B cell (primary cell): ENCODE measurements at regions not wholly inside any gene's neighbourhood (a gene's known extent, or its start where the extent isn't known, plus 50 kb on each side); places are given as distances from the start of the nearest gene placed in this dataset.

Experiments
- ATAC-seq: fragments of 200-7000 bp; cut with Tn5 transposase; one replicate; pipeline ENCODE4 v1.10.0; 2021; ENCODE audit warnings: low read depth, mild to moderate bottlenecking, moderate number of reproducible peaks, moderate library complexity
- CTCF ChIA-PET: fragments of 350-600 bp; sonication (Branson Sonifier 250); formaldehyde crosslinking; loops from one replicate; lab custom pipeline; 2021; ENCODE audit warnings: antibody characterized with exemption, inconsistent platforms; lab: Charles Lee
- POLR2A ChIA-PET: fragments of 350-600 bp; sonication (Branson Sonifier 250); formaldehyde crosslinking; loops from one replicate; lab custom pipeline; 2021; ENCODE audit warnings: antibody characterized with exemption; lab: Charles Lee
- DNase-seq: peaks from one replicate; pipeline ENCODE4 v3.0.0; 2013
- H2AFZ ChIP-seq: 2 replicates; pipeline ENCODE4 v1.6.1; 2012; ENCODE audit warnings: mild to moderate bottlenecking, low read depth, low read length; ENCODE audit not compliant: insufficient read depth, poor library complexity, severe bottlenecking
- H3K27ac ChIP-seq, 2 donors: 1 replicate in 1 of 2; 2 replicates in 1 of 2; pipeline ENCODE4 v1.5.1; 2012 to 2013; ENCODE audit warnings: low read length in 2 of 2, mild to moderate bottlenecking in 2 of 2, moderate library complexity in 1 of 2
- H3K27me3 ChIP-seq, 4 experiments: fragments of 200-600 bp in 1 of 4; sonication (generic) in 1 of 4; replicated peaks in 1 of 4; 1 replicate in 2 of 4; 2 replicates in 2 of 4; pipeline versions ENCODE4 v1.6.1 to v1.7.0; 2013 to 2016; ENCODE audit warnings: low read length in 3 of 4, mild to moderate bottlenecking in 2 of 4, mixed read lengths in 1 of 4, moderate library complexity in 1 of 4; ENCODE audit not compliant: insufficient read depth in 4 of 4, control insufficient read depth in 3 of 4; ENCODE audit errors: control extremely low read depth in 1 of 4
- H3K36me3 ChIP-seq, 2 experiments: replicated peaks in 1 of 2; 1 replicate in 1 of 2; 2 replicates in 1 of 2; pipeline versions ENCODE4 v1.6.1 to v1.7.1; 2013; ENCODE audit warnings: low read length in 1 of 2; ENCODE audit not compliant: insufficient read depth in 2 of 2, control insufficient read depth in 1 of 2; ENCODE audit errors: control extremely low read depth in 1 of 2, extremely low read depth in 1 of 2
- H3K4me1 ChIP-seq, 2 donors: fragments of 200-600 bp in 1 of 2; sonication (generic) in 1 of 2; 1 replicate in 1 of 2; 2 replicates in 1 of 2; pipeline versions ENCODE4 v1.5.1 to v1.6.1; 2013 to 2017; ENCODE audit warnings: low read length in 2 of 2; ENCODE audit not compliant: control insufficient read depth in 2 of 2, insufficient read depth in 2 of 2
- H3K4me2 ChIP-seq: replicated peaks from 2 replicates; pipeline ENCODE3; 2012; ENCODE audit warnings: mild to moderate bottlenecking, low read depth, low read length; ENCODE audit not compliant: poor library complexity, severe bottlenecking
- H3K4me3 ChIP-seq, 5 experiments: fragments of 200-600 bp in 1 of 5; sonication (generic) in 1 of 5; 1 replicate in 3 of 5; 2 replicates in 2 of 5; pipeline versions ENCODE4 v1.5.1 to v1.7.0; 2011 to 2016; ENCODE audit warnings: low read length in 4 of 5, mild to moderate bottlenecking in 4 of 5, low read depth in 2 of 5, control low read depth in 1 of 5, moderate library complexity in 1 of 5; ENCODE audit not compliant: insufficient read depth in 1 of 5; ENCODE audit errors: control extremely low read depth in 1 of 5, extremely low read depth in 1 of 5
- H3K79me2 ChIP-seq: fragments of 200-600 bp; sonication (generic); one replicate; pipeline ENCODE4 v1.6.0; 2016; ENCODE audit warnings: low read length; ENCODE audit not compliant: control insufficient read depth, insufficient read depth
- H3K9ac ChIP-seq: fragments of 200-600 bp; sonication (generic); 2 replicates; pipeline ENCODE4 v1.6.1; 2017; ENCODE audit warnings: mild to moderate bottlenecking, low read length, moderate library complexity
- H3K9me3 ChIP-seq, 3 donors: one replicate each; pipeline versions ENCODE4 v1.6.1 to v1.7.1; 2013; ENCODE audit warnings: low read length in 2 of 3; ENCODE audit not compliant: control insufficient read depth in 2 of 3, insufficient read depth in 1 of 3; ENCODE audit errors: control extremely low read depth in 1 of 3
- H4K20me1 ChIP-seq: 2 replicates; pipeline ENCODE4 v1.6.0; 2012; ENCODE audit warnings: mild to moderate bottlenecking, low read length; ENCODE audit not compliant: insufficient read depth, control insufficient read depth, poor library complexity, severe bottlenecking
- H3K27ac Mint-ChIP-seq: one replicate; pipeline ENCODE4 v1.8.0; 2021; ENCODE audit warnings: mixed read lengths
- H3K27me3 Mint-ChIP-seq: one replicate; pipeline ENCODE4 v1.8.0; 2021; ENCODE audit warnings: mixed read lengths
- H3K4me1 Mint-ChIP-seq: one replicate; pipeline ENCODE4 v1.8.0; 2021; ENCODE audit warnings: mixed read lengths
- H3K4me3 Mint-ChIP-seq: one replicate; pipeline ENCODE4 v1.8.0; 2021; ENCODE audit warnings: mixed read lengths
- H3K9me3 Mint-ChIP-seq: one replicate; pipeline ENCODE4 v1.8.0; 2022; ENCODE audit warnings: mixed read lengths; ENCODE audit not compliant: insufficient read depth
- EZH2 ChIP-seq: IDR thresholded peaks from 2 replicates; pipeline ENCODE4 v1.6.1; 2012; ENCODE audit warnings: borderline replicate concordance, low read depth, mild to moderate bottlenecking, moderate library complexity, low read length; ENCODE audit not compliant: insufficient read depth, poor library complexity, severe bottlenecking
- WGBS: methylation state at CpG from one replicate; pipeline ENCODE4 v1.1.5; 2013; ENCODE audit warnings: missing lambda C conversion rate; ENCODE audit not compliant: insufficient coverage; 5-methylcytosine and 5-hydroxymethylcytosine counted together
- intact Hi-C: fragments of 100-400 bp; cut with micrococcal nuclease; formaldehyde crosslinking; loops from one replicate; pipeline ENCODE4 v1.10.0; 2022
- TF ChIP-seq, protein P1 (sequence below): fragments of 200-600 bp; IDR thresholded peaks from one replicate; pipeline ENCODE4 v1.8.0; 2022; ENCODE audit warnings: antibody characterized with exemption, mild to moderate bottlenecking

DNA sequence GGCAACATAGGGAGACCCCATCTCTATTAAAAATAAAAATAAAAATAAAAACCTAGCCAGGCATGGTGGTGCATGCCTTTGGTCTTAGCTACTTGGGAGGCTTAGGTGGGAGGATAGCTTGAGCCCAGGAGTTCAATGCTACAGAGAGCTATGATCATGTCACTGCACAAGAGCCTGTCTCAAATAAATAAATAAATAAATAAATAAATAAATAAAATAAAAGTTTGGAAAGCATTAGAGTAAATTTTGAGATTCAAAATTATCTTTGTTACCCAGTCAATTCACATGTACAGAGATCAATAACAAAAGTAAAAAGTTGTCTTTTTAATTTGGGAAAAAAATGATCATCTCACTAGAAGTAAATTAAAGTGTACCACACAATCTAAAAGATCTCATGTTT is 255.8 kb upstream of the MYO3A start:
- H3K4me1 ChIP-seq = no peaks in the 10 kb centered on the region
- ATAC-seq = no peak

DNA sequence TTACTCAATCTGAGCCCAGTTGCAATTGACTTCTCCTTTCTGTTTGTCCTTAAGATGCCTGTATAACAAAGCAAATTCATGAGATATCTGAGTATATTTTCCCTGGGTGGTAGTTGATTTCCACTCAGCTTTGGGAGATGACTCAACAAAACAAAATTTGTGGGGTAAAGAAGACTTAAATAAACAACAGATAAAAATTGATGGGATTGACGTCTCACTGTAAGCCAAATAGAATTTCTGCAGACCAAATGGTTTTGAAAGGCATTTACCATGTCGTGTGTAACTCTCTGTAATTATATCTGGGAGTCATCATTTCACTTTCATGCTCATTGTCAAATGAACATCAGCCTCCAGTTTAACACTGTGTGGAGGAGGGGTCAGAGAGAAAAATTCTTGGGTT is 255.4 kb upstream of the MYO3A start:
- no peaks in the 10 kb centered on the region for H3K27me3 Mint-ChIP-seq
- no peak overlapping the region for H3K9ac ChIP-seq
- peaks cover 0 to 7% (median 0%) of the 10 kb centered on the region in 3 donors for H3K9me3 ChIP-seq
- no peak overlapping the region for H3K4me3 ChIP-seq
- no peaks in the 10 kb centered on the region for H3K4me1 ChIP-seq
- H3K4me2 ChIP-seq = no peak overlapping the region
- ATAC-seq (no peak), DNase-seq (no peak)
- ChIA-PET POLR2A (no interaction called here), CTCF (no interaction called here)
- no peaks in the 10 kb centered on the region for H4K20me1 ChIP-seq
- peaks cover 0 to 3% (median 0%) of the 10 kb centered on the region in 4 experiments for H3K27me3 ChIP-seq
- no peaks in the 10 kb centered on the region for H3K36me3 ChIP-seq
- no peak overlapping the region for H2AFZ ChIP-seq
- intact Hi-C loops = no loop called here
- H3K9me3 Mint-ChIP-seq = no peaks in the 10 kb centered on the region
- no peak for TF ChIP-seq EZH2
- TF ChIP-seq, protein P1, sequence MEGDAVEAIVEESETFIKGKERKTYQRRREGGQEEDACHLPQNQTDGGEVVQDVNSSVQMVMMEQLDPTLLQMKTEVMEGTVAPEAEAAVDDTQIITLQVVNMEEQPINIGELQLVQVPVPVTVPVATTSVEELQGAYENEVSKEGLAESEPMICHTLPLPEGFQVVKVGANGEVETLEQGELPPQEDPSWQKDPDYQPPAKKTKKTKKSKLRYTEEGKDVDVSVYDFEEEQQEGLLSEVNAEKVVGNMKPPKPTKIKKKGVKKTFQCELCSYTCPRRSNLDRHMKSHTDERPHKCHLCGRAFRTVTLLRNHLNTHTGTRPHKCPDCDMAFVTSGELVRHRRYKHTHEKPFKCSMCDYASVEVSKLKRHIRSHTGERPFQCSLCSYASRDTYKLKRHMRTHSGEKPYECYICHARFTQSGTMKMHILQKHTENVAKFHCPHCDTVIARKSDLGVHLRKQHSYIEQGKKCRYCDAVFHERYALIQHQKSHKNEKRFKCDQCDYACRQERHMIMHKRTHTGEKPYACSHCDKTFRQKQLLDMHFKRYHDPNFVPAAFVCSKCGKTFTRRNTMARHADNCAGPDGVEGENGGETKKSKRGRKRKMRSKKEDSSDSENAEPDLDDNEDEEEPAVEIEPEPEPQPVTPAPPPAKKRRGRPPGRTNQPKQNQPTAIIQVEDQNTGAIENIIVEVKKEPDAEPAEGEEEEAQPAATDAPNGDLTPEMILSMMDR = no peak
- H3K4me1 Mint-ChIP-seq = no peaks in the 10 kb centered on the region
- no peaks in the 10 kb centered on the region for H3K79me2 ChIP-seq
- no CpG with 5 or more reads among the region's 2 CpGs for WGBS
- H3K27ac Mint-ChIP-seq = no peak overlapping the region
- no peak overlapping the region for H3K27ac ChIP-seq
- H3K4me3 Mint-ChIP-seq = no peak overlapping the region

More for the DNA sequence above, 255.8 kb upstream of the MYO3A start:
- Histone ChIP-seq H3K4me3 (no peak overlapping the region), H3K27ac (no peak overlapping the region), H2AFZ (no peak overlapping the region), H3K36me3 (no peaks in the 10 kb centered on the region), H3K79me2 (no peaks in the 10 kb centered on the region), H3K4me2 (no peak overlapping the region), H3K9ac (no peak overlapping the region), H3K27me3 (peaks cover 0 to 3% (median 0%) of the 10 kb centered on the region in 4 experiments), H4K20me1 (no peaks in the 10 kb centered on the region), H3K9me3 (peaks cover 0 to 7% (median 0%) of the 10 kb centered on the region in 3 donors)
- Mint-ChIP-seq H3K4me3 (no peak overlapping the region), H3K4me1 (no peaks in the 10 kb centered on the region), H3K9me3 (no peaks in the 10 kb centered on the region), H3K27me3 (no peaks in the 10 kb centered on the region), H3K27ac (no peak overlapping the region)
- no peak for TF ChIP-seq EZH2
- TF ChIP-seq, protein P1 = no peak
- DNase-seq = no peak
- ChIA-PET POLR2A (no interaction called here), CTCF (no interaction called here)
- intact Hi-C loops = no loop called here
